IPS-15b (cell line): ENCODE measurements at regions not wholly inside any gene's neighbourhood (a gene's known extent, or its start where the extent isn't known, plus 50 kb on each side); places are given as distances from the start of the nearest gene placed in this dataset.

ENCODE experiments used
- H3K27me3 ChIP-seq: one replicate; pipeline ENCODE4 v1.6.1; 2013; ENCODE audit warnings: low read length; ENCODE audit not compliant: control insufficient read depth, insufficient read depth
- H3K36me3 ChIP-seq: one replicate; pipeline ENCODE4 v1.6.1; 2013; ENCODE audit warnings: low read length; ENCODE audit not compliant: control insufficient read depth, insufficient read depth
- H3K4me1 ChIP-seq: one replicate; pipeline ENCODE4 v1.6.1; 2013; ENCODE audit warnings: mild to moderate bottlenecking, low read length; ENCODE audit not compliant: control insufficient read depth, insufficient read depth
- H3K4me3 ChIP-seq: one replicate; pipeline ENCODE4 v1.5.1; 2013; ENCODE audit warnings: low read depth, low read length
- H3K9ac ChIP-seq: one replicate; pipeline ENCODE4 v1.6.1; 2013; ENCODE audit warnings: low read depth, mild to moderate bottlenecking, low read length
- H3K9me3 ChIP-seq: one replicate; pipeline ENCODE4 v1.6.1; 2013; ENCODE audit warnings: mild to moderate bottlenecking, low read length; ENCODE audit not compliant: control insufficient read depth, insufficient read depth

DNA sequence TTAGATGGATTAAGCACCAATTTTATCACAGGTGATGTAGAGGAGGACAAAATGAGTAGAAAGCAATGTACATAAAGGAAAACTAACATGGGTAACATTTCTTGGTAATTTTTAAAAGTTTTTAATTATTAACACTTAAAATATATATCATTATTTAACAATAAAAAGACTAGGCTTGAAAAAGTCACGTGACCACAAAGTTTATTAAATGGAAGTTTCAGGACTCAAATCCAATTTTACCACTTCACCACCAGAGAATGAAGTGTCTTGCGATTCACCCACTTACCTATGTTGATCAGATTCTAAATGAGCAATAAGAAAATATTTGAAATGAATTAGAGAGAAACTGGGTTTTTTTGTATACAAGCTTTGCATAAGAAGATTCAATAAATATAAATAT lies 721.3 kb downstream of the GBE1 start:
- no peaks in the 10 kb centered on the region for H3K36me3 ChIP-seq
- no peaks in the 10 kb centered on the region for H3K9me3 ChIP-seq
- H3K27me3 ChIP-seq, result no peaks in the 10 kb centered on the region
- H3K9ac ChIP-seq, result no peak overlapping the region
- no peak overlapping the region for H3K4me3 ChIP-seq
- H3K4me1 ChIP-seq, result no peaks in the 10 kb centered on the region

DNA sequence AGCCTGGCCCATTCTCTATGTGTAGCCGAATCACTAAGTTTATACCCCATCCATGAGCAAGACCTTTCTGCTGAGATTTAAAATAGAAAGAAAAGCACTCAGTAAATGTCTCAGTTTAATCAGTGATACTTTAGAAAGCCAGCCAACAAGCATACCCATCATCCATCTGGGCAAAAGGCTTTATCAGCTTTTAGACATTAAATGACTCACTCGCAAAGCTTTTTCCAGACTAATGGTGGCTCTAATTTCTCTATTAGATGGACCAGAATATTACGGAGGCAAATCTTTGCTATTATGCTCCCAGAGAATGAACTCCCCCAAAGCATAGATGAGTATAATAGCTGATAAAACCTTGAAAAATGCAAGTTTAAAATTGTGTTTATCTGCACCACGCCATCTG lies 727.8 kb downstream of the GBE1 start:
- H3K36me3 ChIP-seq, result no peaks in the 10 kb centered on the region
- H3K4me3 ChIP-seq, result no peak overlapping the region
- H3K9me3 ChIP-seq, result no peaks in the 10 kb centered on the region
- no peaks in the 10 kb centered on the region for H3K4me1 ChIP-seq
- H3K9ac ChIP-seq, result no peak overlapping the region
- no peaks in the 10 kb centered on the region for H3K27me3 ChIP-seq

DNA sequence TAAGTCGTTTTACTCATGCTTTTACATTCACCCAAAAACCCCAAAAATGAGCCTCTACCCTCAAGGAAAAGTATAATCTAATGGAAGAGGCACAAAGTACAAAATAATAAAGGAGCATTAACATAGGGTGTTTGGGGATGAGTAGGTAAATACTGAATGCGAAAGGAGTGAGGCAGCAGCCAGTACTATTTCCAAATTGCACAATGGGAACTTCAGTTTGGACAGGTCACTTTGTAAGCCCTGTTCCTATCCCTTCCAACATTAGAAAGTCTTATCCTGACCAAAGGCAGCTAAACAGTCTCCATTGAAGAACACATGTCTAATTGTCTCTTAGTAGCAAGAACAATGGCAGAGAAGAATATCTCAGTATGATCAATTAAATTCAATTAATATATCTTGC lies 728.3 kb downstream of the GBE1 start:
- no peaks in the 10 kb centered on the region for H3K36me3 ChIP-seq
- H3K27me3 ChIP-seq, result no peaks in the 10 kb centered on the region
- no peaks in the 10 kb centered on the region for H3K9me3 ChIP-seq
- H3K4me1 ChIP-seq, result no peaks in the 10 kb centered on the region
- no peak overlapping the region for H3K9ac ChIP-seq
- H3K4me3 ChIP-seq, result no peak overlapping the region

DNA sequence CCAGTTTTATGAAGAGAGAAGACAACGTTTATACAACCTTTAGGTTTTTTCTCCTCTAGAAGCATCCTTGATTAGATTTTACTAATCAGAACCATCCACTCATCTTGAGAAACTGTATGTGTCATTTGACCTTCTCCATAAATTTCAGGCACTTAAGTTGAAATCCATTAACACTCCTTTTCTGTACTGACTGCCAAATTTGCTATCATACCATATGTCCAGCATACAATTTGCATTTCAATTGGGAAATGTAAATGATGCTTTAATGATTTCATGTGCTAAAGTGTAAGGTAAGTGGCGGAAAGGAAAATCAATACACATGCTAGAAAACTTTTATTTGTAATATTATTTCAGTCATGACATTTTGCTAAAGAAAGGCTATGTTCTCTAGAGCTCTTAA lies 731.6 kb downstream of the GBE1 start:
- Histone ChIP-seq H3K9me3 (no peaks in the 10 kb centered on the region), H3K4me1 (no peaks in the 10 kb centered on the region), H3K36me3 (no peaks in the 10 kb centered on the region), H3K9ac (no peak overlapping the region), H3K4me3 (no peak overlapping the region), H3K27me3 (no peaks in the 10 kb centered on the region)

DNA sequence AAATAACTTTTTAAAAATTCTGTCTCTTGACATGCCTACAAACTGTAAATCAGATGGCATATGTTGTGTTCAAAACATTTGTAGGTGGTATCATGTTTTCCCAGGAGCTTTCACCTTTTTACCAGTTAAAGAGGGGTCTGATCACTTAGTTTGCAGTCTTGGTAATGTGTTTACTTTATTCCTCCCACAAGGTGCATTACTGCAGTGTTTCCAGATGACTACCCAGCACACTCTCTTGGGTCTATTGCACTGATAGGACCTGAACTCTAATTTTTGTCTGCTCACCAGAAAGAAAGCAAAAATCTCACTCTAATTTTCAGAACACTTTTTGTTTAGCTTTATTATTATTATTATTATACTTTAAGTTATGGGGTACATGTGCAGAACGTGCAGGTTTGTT lies 734.1 kb downstream of the GBE1 start:
- H3K9me3 ChIP-seq, result no peaks in the 10 kb centered on the region
- H3K9ac ChIP-seq, result no peak overlapping the region
- no peak overlapping the region for H3K4me3 ChIP-seq
- H3K27me3 ChIP-seq, result no peaks in the 10 kb centered on the region
- H3K4me1 ChIP-seq, result no peaks in the 10 kb centered on the region
- H3K36me3 ChIP-seq, result no peaks in the 10 kb centered on the region

DNA sequence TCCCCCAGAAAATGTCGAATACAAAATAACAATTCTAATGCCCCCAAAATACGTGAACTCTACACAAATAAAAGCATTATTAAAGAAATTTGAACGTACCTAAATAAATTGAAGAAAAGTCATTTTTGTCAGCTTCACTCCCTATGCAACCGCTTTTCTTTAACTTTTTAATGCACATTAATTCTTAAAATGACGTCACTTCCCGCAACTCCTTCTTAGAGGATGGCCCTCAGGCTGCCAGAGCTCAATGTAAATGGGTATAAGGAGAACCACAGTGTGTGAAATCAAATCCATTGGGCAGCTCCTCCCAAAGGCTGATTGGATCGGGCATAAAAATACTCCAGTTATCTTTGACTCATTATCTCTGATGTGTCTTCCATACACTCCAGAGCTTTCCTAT lies 736.9 kb downstream of the GBE1 start:
- no peak overlapping the region for H3K4me3 ChIP-seq

DNA sequence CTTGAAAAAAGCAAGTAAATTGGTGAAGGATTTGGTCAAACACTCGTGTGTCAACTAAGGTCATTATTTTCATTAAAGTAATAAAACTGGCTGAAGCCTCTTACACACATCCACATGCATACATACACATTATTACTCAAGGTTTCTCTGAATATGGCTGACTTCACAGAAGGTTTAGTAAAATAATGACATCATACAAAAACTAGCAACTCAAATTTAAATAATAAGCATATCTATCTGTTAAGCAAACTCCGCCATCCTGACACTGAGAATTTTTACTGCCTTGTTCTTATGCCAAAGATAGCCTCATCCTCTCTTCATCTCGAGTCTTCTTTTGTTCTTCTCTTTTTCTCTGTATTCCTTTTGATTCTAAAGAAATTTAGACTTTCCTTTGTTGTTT lies 739.1 kb downstream of the GBE1 start:
- Histone ChIP-seq H3K4me3 (no peak overlapping the region), H3K4me1 (no peaks in the 10 kb centered on the region), H3K9ac (no peak overlapping the region), H3K9me3 (no peaks in the 10 kb centered on the region), H3K36me3 (no peaks in the 10 kb centered on the region), H3K27me3 (no peaks in the 10 kb centered on the region)

More for the DNA sequence above, 736.9 kb downstream of the GBE1 start:
- H3K4me1 ChIP-seq, result no peaks in the 10 kb centered on the region
- no peaks in the 10 kb centered on the region for H3K9me3 ChIP-seq
- H3K9ac ChIP-seq, result no peak overlapping the region
- no peaks in the 10 kb centered on the region for H3K36me3 ChIP-seq
- no peaks in the 10 kb centered on the region for H3K27me3 ChIP-seq

DNA sequence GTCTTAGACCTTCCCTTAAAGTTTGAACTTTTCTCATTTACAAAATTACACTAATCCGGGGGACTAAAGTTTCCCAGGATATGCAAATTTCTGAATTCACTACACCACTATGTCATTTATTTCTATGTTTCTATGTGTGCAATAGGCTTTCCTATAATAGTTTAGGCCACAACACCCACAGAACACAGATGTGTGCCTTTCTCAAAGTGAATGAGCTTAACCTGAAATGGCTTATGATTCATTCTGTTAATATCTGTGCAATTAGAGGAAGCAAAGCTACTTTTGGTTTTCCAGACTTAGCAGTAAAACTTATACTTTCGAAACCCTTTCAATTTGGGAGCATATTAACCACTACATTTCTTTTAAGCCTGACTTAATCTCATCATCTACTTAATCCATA lies 748.1 kb downstream of the GBE1 start:
- H3K36me3 ChIP-seq, result no peaks in the 10 kb centered on the region
- H3K9me3 ChIP-seq, result no peaks in the 10 kb centered on the region
- H3K9ac ChIP-seq, result no peak overlapping the region
- H3K4me1 ChIP-seq, result no peaks in the 10 kb centered on the region
- H3K27me3 ChIP-seq, result no peaks in the 10 kb centered on the region
- no peak overlapping the region for H3K4me3 ChIP-seq

DNA sequence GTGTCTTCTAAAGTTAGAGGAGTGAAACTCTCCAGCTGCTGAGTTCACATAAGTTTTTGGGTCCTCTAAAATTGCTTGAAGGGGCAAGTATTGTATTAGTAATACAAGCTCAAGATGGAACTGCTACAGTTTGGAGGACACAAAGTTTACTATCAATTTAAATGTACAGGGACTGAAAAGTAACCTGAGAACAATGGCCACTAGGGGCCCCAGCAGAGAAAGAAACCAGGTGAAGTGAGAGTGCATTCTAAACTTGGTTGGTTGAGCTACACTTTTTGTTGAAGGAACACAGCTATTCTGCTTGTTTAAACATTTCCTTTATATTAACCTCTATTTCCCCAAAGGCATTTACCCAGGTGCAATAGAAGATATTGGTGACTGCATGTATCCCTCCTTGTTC lies 755.5 kb downstream of the GBE1 start:
- H3K9me3 ChIP-seq, result no peaks in the 10 kb centered on the region
- no peak overlapping the region for H3K9ac ChIP-seq
- H3K4me3 ChIP-seq, result no peak overlapping the region
- H3K36me3 ChIP-seq, result no peaks in the 10 kb centered on the region
- H3K27me3 ChIP-seq, result no peaks in the 10 kb centered on the region
- H3K4me1 ChIP-seq, result no peaks in the 10 kb centered on the region

DNA sequence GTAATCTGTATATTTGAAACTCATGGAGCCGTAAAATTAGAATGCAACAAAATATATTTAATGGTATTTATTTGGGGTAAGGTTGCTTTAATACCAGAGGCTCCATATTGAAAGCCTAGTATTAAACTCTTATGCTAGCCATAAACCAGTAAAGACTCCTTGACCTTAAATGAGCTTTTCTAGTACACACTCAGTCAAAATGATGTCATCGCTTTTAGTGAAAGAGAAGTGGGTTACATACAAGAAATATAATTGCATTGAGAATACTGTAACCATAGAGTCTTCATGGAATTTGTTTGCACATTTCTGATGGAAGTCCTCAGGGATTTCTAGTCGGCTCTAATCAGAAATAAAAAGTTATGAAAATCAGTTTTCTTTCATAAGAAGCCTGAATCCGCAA lies 757.6 kb downstream of the GBE1 start:
- Histone ChIP-seq H3K4me3 (no peak overlapping the region), H3K36me3 (no peaks in the 10 kb centered on the region), H3K27me3 (no peaks in the 10 kb centered on the region), H3K9me3 (no peaks in the 10 kb centered on the region), H3K9ac (no peak overlapping the region), H3K4me1 (no peaks in the 10 kb centered on the region)

DNA sequence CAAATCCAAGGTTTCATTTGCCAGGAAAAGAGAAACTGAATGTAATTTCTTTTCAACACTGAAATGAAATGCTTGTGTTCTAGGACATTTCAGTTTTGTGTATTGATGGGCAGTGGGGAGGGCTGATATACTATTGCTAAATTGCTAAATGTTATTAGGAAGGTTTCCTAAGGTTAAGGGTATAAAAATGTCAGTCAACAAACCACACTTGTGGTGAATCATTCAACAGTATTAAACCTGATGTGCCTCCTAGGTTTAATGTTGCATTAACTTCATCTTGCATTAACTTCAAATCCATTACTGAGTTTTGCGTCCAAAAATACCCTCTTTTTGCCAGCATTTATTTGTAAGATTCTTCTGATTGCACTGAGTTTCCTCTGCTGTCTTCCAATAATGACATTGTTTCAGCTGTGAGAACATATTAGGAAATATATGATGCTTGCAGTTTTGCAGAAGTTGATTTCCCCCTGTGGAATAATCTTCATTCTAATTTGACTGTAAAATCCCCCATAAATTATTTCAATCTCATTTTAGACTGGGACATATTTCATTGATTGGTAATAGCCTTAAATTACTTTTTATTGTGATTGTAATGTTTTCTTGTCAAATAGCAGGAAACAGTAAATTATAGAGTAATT lies 758.3 kb downstream of the GBE1 start:
- no peak overlapping the region for H3K4me3 ChIP-seq
- no peaks in the 10 kb centered on the region for H3K9me3 ChIP-seq
- H3K27me3 ChIP-seq, result no peaks in the 10 kb centered on the region
- H3K4me1 ChIP-seq, result no peaks in the 10 kb centered on the region
- H3K9ac ChIP-seq, result no peak overlapping the region
- H3K36me3 ChIP-seq, result no peaks in the 10 kb centered on the region

DNA sequence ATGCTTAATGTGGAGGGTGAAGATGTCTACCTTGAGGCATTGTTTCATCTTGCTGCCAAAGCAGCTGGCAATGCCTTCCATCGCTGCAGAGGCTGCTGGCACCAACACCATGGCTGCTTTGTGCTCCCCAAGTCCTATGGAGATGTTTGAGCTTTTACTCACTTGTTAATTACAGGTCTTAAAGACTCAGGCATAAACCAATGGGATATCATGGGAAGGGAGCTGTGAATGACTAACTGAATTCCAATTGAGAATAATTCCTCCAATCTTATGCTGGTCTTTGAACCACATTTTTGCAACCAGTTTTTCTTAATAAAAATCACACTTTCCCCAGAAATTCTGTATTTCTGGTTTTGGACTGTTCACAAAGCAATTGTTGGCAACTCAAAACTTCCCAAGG lies 762.0 kb downstream of the GBE1 start:
- Histone ChIP-seq H3K4me3 (no peak overlapping the region), H3K9me3 (no peaks in the 10 kb centered on the region), H3K36me3 (no peaks in the 10 kb centered on the region), H3K9ac (no peak overlapping the region), H3K4me1 (no peaks in the 10 kb centered on the region), H3K27me3 (no peaks in the 10 kb centered on the region)
